Right ventricle myocardium inferior (tissue), 1 donor: ENCODE measurements at regions not wholly inside any gene's neighbourhood (a gene's known extent, or its start where the extent isn't known, plus 50 kb on each side); places are given as distances from the start of the nearest gene placed in this dataset.
A peak's percentile ranks its signal among the peaks of the same experiment; 100 is the strongest.

Source experiments
- ATAC-seq: fragments of 200-7000 bp; cut with Tn5 transposase; one replicate; pipeline ENCODE4 v1.9.1; 2020; ENCODE audit warnings: mild to moderate bottlenecking, moderate library complexity
- DNase-seq: peaks from one replicate; pipeline ENCODE4 v3.0.0; 2021; ENCODE audit errors: missing footprints
- intact Hi-C: fragments of 100-400 bp; cut with DNase I; formaldehyde crosslinking; loops from one replicate; pipeline ENCODE4 v1.11.0; 2022
- donor health status: DM: no; HTN: yes; CAD: no; lungs with severe emphysema.

DNA sequence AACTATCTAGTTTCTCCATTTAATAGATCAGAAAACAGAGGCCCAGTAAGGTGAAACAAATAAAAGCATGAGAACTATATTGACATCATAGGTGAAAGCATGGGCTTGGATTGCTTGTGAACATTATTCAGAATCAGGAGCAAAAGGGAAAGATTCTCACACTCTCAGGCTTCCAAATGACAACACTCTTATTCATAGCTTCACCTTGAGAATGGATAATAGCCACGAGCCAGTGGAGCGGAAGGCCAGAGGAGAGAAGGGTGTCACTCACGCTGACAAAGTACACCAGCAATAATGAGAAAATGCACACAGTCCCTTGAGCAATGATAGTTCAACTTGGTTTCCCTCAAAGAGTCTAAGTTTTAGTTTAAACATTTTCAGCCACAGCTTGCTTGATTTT, 339.0 kb downstream of the TPBG start:
- DNase-seq, result no peak
- intact Hi-C loops, result no loop called here
- ATAC-seq, result no peak

DNA sequence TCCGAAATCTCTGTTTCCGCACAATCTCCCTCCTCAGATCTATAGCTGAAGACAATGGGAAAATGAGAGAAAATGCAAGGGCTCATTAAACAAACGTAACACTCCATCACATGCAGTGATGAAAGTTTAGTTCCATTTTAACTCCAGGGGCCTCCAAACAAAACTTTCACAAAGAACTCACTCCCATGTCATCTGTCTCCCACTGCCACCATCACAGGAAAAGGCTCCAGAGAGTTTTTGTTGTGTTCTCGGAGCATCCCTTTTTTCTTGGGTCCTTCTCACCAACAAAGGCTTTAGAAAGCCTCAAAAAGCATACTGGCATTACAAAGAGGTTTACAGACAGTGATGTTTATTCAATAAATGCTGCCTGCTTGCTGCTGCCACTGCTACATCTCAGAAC, 339.6 kb downstream of the TPBG start:
- ATAC-seq (no peak), DNase-seq (no peak)
- intact Hi-C loops, result no loop called here

DNA sequence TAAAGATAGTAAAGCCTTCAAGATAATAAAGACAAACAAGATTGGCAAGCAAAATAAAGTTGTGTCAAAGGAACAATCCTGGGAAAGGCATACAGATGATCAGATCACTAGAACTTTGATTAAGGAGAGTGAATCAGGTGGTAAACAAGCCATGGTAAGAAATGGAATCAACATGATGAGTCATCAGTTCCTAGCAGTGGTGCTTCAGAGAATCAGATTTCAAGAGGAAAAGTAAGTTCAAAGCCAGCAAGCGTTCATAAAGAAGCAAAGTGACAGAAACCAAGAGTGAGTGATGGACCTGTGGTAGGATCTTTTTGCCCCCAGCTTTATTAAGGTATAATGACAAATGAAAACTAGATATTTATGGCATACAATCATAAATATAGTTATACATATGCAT, 340.4 kb downstream of the TPBG start:
- ATAC-seq (no peak), DNase-seq (no peak)
- intact Hi-C loops, result no loop called here

DNA sequence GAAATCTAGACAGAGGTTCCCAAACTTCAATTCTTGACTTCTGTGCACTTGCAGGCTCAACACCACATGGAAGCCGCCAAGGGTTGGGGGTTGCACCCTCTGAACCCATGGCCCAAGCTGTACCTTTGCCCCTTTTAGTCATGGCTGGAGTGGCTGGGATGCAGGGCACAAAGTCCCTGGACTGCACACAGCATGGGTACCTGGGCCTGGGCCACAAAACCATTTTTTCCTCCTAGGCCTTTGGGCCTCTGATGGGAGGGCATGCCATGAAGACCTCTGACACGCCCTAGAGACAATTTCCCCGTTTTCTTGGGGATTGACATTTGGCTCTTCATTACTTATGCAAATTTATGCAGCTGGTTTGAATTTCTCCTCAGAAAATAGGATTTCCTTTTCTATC, 342.0 kb downstream of the TPBG start:
- intact Hi-C loops, result no loop called here

DNA sequence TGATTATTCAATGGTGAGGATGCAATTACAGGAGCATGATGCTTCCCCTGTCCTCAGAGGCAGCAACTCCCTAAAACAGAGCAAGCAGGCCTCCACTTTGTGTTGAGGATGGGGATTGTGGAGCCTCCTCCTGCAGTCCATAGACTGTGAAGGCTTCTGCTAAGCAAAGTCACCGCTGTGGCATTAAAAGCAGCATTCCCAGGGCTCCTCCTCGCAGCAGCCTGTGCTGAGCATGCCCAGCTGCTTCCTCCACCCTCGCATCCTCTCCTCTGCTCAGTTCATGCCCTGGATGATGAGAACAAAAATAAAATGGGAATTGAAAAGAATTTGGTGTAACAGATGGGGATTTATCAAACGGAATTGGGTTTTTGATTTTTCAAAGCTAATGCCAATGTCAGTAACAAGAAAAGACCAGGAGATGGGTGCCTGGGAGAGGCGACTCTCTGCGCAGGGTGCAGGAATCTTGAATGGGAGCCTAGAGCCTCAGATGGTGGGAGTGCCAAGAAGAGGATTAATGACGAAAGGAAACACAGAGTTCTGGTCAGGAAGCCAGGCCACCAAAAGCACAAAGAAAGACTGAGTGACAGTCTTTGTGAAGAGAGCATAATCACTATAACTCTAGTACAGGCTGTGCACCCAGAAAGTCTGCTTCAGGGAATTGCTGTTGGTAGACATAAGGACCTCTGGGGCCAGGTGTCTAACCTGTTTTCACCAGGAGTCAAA, 347.6 kb downstream of the TPBG start:
- intact Hi-C loops, result no loop called here
- peak; percentile 72 for ATAC-seq
- DNase-seq, result no peak

More for the DNA sequence above, 342.0 kb downstream of the TPBG start:
- no peak for ATAC-seq
- DNase-seq, result no peak

DNA sequence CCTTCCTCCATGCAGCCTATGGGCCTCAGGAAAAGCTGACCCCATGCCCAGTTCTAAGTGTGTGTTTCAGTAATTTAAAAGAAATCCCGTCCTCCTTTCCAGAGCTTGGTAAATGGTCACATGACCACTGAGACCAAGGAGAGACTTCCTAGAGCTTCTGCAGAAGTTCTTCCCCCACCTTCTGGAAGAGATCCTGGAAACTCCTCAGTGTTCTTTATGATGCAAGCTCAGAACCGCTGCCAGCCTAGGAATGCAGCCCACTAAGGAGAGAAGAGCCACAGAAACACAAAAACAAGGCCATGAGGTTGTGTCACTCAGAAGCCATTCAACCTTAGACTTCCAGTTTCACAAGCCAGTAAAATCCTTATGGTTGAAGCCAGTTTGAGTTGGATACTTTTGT, 348.4 kb downstream of the TPBG start:
- DNase-seq (peak; percentile 61), ATAC-seq (peak; percentile 73)
- intact Hi-C loops, result no loop called here

DNA sequence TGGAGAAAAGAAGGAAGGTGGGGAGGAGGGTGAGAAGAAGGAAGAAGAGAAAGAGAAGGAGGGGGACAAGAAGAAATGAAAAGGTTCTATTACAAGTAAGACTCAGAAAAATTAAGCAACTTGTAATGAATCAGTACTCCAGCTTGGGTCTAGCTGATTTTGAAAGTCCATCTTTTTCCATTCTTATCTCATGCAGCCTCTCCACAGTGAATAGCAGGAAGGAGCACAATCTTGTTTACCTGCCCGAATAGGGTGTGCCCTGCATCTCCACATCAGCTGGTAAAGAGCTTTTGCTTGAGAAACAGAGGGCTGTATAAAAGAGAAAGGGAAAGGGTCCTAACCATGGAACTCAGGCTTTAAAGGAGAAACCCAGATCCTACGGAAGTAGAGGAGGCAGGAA, 348.8 kb downstream of the TPBG start:
- intact Hi-C loops, result no loop called here
- ATAC-seq (no peak), DNase-seq (no peak)

DNA sequence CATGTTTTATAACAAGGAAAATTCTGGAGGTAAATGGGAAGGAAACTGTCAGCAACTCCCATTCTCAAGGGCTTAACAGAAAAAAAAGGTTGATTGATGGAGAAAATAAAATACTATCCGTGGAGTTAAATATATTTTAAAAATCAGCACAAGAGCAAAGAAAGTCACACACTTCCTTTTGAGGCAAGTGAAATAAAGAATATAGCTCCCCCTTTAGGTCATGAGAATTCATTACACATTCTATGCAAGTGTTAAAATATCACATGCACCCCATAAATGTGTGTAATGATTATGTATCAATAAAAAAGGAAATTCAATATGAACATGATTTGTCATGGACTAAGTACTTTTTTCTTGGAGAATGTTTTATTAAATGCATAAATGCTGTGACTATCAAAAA, 349.2 kb downstream of the TPBG start:
- ATAC-seq (no peak), DNase-seq (no peak)
- intact Hi-C loops, result no loop called here

DNA sequence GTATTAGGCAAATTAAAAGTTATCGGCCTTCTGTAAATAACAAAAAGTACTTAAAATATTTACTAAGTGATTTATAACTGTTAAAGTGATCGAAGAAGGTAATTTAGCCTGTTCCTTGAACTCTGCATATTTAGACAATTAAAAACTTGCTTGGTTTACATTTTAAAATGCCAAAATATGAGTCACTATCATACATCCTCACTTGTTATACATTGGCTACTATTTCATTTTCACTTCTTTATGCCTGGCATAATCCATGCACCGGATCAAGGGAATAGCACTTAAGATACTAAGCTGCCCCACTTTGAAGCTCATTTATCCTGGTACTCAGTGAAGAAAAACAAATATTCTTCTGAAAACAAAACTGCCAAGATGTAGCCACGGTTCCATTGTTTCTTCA, 344.6 kb downstream of the UBE3D start:
- DNase-seq (no peak), ATAC-seq (no peak)
- intact Hi-C loops, result no loop called here

DNA sequence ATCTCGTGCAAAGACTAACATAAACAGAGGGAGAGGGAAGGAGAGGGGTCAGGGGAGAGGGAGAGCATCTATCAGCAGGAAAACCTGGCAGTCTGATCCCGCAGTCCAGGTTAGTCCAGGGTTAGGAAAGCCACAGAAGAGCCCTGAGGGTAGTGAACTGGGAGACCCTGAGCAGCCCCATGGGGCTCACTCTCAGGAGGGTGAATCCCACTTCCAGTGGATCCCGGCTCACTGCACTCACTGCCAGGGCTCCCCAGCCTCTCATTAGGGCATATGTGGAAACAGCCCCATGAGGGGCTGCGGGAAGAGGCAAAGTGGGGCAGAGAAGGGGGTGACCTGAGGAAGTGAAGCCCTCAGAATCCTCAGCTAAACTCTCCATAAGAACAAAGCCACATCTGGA, 329.9 kb downstream of the UBE3D start:
- no peak for ATAC-seq
- intact Hi-C loops, result no loop called here
- no peak for DNase-seq

DNA sequence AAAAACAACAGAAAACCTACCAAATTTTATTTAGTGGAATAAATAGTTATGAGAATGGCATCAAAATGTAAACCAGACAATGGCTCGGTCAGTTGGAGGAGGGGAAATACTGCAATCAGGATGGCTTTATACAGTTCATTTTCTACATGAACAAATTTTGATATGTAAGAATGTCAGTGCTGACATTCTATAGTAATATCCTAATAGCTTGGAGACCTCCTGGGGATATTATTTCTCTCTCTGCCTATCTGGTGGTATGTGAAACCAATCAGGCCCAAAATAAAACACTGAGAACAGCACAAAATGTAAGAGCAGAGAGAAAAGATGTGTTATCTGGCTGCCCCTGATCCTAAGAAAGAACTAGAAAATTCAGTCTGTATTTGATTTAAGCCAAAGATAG, 327.7 kb downstream of the UBE3D start:
- no peak for DNase-seq
- ATAC-seq, result no peak
- intact Hi-C loops, result no loop called here

DNA sequence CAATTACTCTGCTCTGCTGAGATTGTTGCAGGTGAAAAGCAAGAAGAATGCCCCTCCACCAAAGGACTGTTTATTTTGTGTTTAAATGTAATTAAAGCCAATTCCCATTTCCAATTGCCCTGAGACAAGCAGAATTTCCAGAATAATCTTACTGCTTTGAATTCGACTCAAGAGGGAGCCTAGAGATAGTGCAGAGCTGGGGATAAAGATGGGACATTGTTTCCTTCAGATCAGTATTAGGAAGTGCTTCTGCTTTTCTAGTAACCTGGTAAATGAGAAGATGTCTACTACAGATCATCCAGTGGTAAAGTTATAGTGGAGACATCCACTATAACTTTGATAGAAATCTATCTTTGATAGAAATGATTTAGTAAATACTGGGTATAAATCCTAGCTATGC, 326.9 kb downstream of the UBE3D start:
- intact Hi-C loops, result no loop called here
- no peak for ATAC-seq
- DNase-seq, result no peak

DNA sequence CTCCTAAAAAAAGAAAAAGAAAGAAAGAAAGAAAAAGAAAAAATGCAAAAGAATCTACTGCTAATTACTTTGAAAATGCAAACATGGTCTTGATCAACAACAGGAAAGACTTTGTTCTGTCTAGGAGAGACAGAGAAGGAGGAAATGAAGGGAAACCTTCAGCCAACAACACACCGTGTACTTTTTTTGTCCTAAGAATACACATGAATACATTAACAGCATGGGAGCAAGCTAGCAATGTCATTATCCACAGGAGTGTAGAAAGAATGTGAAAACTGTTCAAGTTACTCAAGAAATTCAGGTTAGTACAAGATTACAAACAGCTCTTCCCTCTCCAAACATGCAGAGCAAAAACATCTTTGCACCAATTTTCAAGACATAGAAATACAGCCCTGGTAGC, 326.3 kb downstream of the UBE3D start:
- ATAC-seq (no peak), DNase-seq (no peak)
- intact Hi-C loops, result no loop called here

DNA sequence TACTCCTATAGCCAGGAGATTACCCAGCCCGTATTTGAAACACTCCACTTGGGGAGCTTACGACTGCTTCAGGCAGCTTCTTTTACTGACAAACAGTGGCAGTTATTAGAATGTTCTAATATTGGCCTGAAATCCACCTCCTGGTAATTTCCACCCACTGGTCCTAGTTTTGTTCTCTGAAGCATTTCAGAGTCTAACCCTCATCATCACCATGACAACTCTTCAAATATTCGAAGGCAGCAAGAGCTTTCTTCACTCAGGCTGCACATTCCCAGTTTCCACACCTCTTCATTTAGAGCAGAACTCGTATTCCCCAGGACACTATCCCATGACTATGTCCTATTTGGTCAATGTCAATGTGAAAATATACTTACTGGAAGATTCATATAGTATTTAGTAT, 325.6 kb downstream of the UBE3D start:
- intact Hi-C loops, result no loop called here
- ATAC-seq (no peak), DNase-seq (no peak)

DNA sequence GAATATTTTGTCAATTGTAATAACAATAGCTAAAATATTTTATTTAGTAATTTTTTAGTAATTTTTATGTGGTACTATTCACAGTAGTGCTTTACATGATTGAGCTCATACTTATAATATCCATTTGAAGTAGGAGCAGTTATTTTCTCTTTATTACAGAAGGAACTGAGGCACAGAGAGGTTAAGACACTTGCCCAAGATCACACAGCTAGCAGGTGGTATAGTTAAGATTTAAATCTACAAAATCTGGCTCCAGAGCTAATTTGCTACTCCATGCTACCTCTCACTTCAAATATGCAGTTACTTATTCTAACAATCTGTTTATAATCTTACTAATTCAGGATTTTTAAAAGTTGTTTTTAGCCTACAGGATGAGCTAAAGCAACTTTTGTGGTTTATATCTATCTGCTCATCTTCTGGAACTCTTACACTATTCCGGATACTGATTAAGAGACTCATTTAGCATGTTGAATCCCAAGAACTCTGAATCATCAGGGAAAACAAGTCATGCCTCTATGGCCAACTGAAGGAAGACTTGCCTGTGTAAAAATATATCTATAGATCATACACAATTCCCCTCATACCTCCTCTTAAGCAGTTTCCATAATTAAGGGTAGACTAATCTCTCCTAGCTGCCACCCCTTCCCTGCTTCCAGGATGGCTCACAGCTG, 324.2 kb downstream of the UBE3D start:
- DNase-seq (no peak), ATAC-seq (no peak)
- intact Hi-C loops, result no loop called here

DNA sequence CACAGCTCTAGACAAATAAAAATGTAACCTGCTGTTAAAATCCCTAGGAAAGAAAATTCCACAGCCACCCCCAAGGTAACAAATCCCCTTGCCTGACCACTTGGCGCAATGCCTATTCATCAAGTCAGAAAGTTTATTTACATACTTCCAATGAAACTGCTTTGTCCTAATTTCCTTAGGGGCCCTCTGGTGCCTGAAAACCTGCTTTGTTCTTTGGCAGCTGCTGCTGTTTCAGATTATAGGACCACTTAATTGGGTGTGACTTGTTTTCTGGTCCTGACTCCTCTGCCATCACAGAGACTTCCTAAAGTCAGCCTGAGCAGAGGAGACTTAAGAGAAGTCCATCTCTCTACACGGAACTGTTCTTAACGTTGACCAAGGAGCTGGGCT, 323.6 kb downstream of the UBE3D start:
- DNase-seq, result no peak
- intact Hi-C loops, result no loop called here
- no peak for ATAC-seq

DNA sequence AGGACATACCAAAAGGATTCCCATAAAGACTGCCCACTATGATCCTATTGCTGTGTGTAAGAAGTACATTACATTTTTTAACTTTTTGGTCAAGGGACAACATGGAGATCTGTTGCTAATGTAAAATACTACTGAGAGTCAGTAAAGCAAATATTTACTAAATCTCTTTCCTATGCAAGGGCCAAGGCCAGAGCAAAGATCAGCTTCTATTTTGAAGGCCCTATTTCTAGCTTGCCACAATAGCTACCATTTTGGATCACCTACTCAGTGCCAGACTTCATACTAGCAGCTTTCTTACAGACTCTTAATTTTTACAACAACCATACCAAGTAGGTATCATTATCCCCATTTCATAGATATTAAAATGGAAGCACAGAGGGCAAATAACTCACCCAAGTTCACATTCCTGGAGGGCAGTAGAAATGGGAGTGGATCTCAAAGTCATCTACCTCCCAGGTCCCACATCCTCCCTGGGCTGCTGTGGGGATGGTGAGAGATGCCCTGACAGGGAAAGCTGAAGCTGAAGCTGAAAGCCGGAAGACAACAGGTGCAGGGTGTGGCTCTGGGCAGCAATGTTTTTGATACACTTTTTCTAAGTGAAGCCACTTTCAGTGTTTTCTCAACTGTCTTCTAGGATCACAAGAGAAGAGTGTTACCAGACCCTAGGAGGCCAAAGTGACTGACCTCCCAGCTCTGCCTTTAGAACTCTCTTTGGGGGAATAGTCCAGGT, 321.2 kb downstream of the UBE3D start:
- intact Hi-C loops, result no loop called here
- DNase-seq (no peak), ATAC-seq (no peak)

DNA sequence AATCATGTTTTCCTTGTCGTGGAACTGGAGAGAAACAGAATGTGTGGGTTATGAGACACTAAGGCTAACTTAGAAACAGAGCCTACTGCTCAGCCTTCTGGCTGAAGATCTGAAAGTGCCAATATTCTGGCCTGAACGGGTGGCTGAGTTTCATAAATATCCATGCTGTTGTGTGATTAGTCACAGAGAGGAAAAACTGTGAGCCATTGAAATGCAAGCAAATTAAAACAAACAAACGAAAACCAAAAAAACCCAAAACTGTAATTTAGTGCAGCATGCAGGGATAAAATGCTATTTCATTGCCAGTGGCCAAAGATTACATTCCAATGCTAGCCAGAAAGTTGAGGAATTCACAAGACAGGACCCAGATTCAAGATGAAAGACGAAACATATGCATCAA, 315.1 kb downstream of the UBE3D start:
- no peak for ATAC-seq
- intact Hi-C loops, result no loop called here

DNA sequence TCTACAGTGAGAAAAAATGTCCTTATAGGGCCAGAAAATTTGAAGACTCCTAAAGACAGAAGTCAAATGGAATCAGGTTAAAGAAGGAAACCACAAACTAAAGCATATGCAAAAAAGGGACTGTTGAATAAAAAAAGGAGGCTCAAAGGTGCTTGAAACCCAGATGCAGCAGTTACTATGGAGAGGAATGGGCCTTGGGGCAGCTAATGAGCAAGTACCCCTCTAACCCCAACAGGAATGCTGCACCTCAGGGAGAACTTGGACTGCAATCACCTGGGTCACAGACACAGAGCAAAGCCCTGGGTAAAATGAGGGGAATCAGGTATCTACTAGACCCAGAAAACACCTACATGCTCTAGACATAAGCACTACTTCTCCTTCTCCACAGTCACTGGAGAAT, 313.9 kb downstream of the UBE3D start:
- intact Hi-C loops, result no loop called here
- ATAC-seq, result no peak

More for the DNA sequence above, 315.1 kb downstream of the UBE3D start:
- no peak for DNase-seq

DNA sequence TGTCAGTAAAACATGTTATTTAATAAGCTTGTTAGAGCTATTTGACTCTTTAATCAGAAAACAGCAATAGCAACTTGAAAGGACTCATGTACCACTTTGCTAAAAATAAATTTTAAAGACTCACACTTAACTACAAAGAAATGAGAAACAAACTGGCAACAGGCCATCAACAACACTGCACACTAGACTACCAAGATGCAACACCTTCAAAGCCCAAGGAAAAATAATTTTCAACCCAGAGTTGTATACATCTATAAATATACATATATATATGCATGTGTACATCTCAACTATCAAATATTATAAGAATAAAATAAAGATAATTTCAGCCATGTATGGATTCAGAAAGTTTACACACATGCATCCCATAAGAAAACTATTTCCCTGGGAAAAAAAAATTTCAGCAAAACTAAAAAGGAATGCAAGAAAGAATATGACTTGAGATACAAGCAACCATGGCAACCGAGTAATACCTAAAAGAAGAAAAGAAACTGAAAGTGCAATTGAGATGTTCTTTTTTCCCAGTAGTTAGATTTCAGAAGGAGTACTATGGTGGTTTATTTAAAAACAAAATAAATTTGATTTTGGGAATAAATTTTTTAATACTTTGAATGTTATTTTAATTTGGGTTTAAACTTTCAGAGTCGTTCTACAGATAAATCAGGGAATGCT, 303.8 kb downstream of the UBE3D start:
- intact Hi-C loops, result no loop called here
- ATAC-seq (no peak), DNase-seq (no peak)

More for the DNA sequence above, 313.9 kb downstream of the UBE3D start:
- no peak for DNase-seq
